Epithelial cell of prostate (primary cell): ENCODE measurements at regions not wholly inside any gene's neighbourhood (a gene's known extent, or its start where the extent isn't known, plus 50 kb on each side); places are given as distances from the start of the nearest gene placed in this dataset.
A peak's percentile ranks its signal among the peaks of the same experiment; 100 is the strongest.

Source experiments
- DNase-seq: peaks from one replicate; pipeline ENCODE4 v3.0.0-alpha.2; 2011; ENCODE audit warnings: low read depth, low spot score
- H3K27ac ChIP-seq: fragments of 450-650 bp; 2 replicates; pipeline ENCODE4 v1.5.1; 2017; ENCODE audit warnings: mild to moderate bottlenecking

DNA sequence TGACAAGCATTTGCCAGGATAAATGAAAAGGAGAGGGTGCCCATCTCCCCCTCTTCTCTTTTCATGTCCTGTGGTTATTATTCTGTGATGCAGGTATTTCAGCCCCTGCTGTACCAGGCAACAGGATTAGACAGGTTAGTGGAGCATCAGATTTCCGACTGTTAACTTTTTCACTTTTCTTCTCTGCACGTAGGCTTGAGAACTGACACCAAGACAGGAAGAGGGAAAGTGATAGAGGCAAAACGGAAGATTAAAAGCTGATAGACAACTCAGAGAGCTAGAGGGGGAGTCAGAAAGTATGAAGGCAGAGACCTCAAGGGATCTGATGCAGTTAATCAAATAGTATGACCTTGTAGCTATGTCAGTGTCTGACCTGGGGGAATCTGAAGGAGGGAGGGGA lies 132.8 kb downstream of the SOX9 start:
- DNase-seq, result no peak
- H3K27ac ChIP-seq, result no peak overlapping the region

DNA sequence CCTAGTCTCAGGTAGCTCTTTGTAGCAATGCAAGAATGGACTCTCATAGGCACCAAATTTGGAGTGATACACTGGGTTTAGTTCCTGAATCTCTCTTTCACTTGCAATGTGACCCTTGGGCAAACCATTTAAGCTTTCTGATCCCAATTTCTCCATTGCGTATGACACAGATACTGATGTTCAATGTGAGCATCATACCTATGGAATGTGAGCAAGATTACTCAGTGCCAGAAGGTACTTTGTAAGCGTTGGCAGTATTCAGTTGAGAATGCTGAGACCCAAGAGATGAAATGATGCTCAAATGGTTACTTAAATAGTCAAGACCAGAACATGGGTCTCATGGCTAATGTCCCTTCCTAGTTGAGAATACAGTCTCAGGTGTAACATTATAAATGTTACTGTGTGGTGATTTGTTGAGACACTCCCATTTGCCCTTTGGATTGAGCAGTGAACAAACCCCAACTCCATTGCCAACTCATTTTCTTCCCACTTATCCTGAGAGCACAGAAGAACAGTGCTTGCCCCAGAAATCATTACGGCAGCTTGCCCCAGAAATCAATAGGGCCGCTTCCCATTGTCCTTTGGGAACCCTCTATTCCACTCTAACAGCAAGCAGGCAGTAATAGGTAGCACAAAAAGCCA lies 134.1 kb downstream of the SOX9 start:
- DNase-seq, result no peak
- H3K27ac ChIP-seq, result no peak overlapping the region

DNA sequence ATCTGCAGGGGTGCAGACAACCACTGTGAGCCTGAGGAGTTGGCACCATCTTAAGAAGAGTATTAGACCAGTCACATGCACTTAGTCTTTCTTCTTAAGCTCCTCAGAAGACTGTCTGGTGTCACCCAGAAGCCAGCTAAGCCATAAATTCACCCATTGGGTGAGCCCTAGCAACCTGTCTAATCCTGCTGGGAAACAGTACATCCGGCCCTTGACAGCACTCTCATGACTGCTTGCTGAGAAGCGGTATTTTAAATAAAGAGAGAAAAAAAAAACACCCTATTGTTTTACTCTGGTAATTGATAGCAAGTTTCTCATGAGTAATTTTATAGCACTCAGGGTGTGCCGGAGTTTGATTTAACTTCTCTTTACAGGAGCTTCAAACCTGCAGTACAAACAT lies 134.7 kb downstream of the SOX9 start:
- DNase-seq, result no peak
- no peak overlapping the region for H3K27ac ChIP-seq

DNA sequence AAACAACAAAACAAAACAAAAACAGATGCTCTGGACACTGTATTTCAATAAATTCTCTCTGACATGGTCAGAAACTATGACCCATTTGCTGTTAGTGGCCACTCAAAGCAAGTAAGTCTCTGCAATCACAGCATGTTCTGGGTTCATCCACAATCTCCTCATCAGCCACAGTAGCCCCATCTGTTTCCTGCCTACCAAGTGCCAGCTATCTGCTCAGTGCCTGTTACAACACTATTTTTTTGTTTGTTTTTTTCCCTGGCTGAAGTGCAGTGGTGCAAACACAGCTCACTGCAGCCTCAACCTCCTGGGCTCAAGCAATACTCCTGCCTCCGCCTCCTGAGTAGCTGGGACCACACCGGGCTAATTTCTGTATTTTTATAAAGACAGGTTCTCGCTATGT lies 137.9 kb downstream of the SOX9 start:
- H3K27ac ChIP-seq, result no peak overlapping the region
- DNase-seq, result no peak

DNA sequence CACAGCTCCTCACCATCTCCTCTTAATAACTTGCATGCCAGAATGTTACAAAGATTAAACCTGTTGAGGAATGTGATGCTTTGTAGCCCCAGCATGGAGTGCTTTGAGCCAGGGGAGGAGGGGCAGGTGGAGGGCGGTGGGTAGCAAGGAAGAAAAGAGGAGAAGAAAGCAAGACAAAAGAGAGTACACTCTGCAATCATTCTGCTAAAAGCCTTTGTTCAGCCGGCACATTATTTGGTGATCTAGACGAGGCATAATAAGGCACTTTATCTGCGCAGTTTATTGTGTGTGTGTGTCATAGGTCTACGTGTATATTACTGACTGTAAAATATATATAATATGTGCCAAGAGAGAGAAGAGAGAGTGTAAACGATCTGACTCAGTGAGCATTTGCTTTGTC lies 139.1 kb downstream of the SOX9 start:
- no peak for DNase-seq
- no peak overlapping the region for H3K27ac ChIP-seq

DNA sequence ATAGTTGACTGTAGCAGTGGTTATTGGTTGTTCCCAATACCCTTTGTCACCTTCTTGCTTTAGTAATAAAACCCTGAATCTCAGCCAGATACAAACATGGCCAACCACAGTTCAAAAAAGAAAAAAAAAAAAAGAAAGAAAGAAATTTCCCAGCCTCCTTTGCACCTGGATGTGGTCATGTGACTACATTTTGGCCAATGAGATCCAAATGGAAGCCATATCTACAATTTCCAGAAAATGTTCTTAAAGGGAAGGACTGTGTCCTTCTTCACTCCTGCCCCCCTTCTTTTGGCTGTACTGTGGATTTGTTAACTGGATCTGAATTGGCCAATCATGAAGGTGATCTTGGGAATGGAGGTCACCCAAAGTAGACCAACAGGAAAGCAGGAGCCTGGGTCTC lies 141.9 kb downstream of the SOX9 start:
- H3K27ac ChIP-seq, result no peak overlapping the region
- DNase-seq, result no peak

DNA sequence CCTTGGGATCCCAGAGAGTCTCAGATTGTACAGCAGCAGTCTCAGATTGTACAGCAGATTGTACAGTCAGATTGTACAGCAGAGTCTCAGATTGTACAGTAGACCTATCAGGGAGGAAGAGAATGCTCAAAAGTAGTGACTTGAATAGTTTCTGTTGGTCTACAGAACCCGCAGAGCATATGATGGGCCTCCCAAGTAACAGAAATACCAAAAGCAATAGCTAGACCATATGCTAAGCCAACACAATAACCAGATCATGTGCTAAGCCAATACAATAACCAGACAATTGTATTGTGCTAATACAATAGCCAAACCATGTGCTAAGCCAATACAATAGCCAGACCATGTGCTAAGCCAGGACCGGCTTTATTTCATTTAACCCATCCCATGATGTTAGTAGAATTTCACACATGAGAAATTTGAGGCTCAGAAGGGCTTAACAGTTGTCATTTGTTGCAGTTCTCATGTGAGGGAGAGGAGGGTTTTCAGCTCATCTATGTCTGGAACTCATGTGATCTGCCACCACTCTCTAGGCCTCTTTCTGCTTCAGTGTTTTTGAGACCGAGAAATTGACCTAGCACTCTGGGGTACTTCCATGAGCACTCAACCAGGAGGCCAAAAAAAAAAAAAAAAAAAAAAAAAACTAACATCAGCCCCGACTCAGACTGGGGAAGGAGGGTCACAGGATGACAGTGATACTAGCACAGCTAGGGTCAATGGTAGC lies 144.0 kb downstream of the SOX9 start:
- DNase-seq, result no peak
- H3K27ac ChIP-seq, result no peak overlapping the region

DNA sequence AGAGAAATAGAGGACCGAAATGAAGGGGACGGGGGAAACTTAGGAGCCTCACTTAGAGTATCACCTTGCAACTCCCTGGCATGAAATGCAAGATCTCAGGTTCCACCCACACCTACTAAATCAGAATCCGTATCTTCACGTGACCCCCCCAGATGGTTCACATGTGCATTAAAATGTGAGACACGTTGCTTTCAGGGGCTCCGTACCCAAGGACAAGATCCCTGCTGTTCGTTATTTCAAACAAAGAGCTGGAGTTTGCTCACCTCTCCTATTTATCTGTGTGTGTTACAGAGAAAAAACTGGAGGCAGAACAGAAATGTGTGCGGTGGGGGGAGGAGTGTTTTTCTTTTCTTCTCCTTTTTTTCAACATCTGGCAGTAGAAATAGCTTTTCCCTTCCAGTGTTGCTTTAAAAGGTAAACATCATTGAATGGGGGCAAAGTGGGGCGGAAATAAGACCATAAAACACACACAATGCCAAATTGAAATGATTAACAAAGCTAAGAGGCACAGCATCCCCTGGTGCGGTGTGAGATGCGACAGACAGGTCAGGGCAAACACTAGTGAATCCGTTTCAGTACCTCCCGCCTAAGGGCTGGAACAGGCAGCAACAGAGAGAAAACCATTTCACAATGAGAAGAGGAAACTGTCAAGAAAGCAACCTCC lies 145.4 kb downstream of the SOX9 start:
- no peak overlapping the region for H3K27ac ChIP-seq
- no peak for DNase-seq

DNA sequence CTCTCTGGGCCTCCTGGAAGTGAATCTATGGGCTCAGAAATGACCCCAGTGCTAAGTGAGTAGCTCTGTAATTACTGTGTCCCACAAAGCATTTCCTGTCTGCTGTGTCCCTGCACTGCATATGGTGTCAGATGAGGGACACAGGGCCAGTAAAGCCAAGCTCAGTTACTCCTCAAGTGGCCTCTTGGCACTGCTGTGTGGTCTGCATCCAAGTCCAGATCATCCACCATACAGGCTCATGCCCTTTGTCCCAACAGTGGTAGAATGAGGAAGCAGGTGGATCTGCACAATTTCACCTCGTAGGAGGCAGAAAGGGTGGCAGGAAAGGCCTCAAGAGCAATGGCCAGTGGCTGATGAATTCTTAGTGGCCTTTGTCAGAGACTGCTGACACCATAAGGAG lies 146.8 kb downstream of the SOX9 start:
- H3K27ac ChIP-seq, result no peak overlapping the region
- no peak for DNase-seq

DNA sequence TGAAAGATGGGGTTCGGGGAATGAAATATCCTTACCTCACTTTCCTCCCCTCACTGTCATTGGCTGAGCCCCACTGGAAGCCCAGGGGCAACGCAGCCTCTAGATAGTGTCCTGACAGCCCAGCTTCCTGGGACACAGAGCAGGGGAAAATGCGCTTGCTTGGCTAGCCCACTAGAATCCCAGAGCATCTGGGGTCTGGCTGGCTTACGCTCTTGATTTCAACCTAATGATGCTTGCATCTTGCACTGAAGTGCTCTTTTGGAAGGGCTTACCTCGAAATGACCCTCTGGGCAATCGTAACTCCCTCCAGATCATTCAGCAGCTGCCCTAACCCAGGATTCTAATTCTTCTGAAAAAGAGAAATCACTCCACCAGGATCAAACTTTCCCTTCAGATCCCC lies 147.6 kb downstream of the SOX9 start:
- H3K27ac ChIP-seq, result no peak overlapping the region

DNA sequence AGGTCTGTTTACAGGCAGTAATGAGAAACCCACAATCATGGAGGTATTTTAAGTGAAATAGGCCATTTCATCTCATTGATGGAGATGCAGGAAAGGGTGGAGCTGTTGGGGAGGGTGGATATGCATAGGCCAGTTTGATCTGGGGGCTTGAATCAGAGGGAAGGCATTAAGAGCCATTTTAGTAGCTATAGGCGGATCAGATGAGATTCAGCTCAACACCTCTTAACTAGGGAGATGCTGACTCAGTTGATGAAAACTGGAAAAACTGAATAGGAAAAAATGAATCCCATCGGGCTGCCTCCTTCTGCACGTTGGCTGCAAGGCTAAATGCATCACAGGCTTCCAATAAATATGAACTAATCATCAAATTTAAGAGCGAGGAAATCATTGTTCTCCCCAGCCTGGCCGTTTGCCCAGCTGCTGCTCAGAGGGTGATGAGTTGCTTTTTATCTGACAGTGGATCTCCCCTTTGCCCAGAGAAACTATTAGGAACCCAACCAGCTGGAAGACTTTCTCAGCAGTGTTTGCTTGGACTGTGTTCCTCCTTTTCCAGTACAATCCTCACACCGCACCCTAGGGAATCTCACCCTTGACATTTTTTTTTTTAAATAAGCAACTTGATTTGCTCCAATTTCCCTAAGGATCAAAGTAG lies 149.6 kb downstream of the SOX9 start:
- H3K27ac ChIP-seq, result no peak overlapping the region
- peak; percentile 67 for DNase-seq

More for the DNA sequence above, 147.6 kb downstream of the SOX9 start:
- no peak for DNase-seq

DNA sequence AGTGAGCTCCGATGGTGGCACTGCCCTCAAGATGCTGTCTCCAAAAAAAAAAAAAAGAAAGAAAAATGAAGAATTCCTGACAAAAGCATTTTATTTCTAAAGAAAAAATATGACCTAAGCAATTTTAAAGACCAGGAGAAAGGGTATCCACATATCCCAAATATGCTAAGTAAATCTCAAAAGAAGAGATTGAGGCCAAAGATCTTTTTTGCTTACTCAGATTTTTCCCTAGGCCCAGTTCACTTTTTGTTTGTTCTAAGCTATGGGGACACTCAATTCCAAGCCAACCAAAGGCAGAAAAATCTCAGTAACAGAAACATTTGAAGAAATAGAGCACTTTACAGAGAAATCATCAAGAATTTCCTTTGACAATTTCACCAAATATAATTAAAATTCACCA lies 150.8 kb downstream of the SOX9 start:
- no peak for DNase-seq
- H3K27ac ChIP-seq, result no peak overlapping the region

DNA sequence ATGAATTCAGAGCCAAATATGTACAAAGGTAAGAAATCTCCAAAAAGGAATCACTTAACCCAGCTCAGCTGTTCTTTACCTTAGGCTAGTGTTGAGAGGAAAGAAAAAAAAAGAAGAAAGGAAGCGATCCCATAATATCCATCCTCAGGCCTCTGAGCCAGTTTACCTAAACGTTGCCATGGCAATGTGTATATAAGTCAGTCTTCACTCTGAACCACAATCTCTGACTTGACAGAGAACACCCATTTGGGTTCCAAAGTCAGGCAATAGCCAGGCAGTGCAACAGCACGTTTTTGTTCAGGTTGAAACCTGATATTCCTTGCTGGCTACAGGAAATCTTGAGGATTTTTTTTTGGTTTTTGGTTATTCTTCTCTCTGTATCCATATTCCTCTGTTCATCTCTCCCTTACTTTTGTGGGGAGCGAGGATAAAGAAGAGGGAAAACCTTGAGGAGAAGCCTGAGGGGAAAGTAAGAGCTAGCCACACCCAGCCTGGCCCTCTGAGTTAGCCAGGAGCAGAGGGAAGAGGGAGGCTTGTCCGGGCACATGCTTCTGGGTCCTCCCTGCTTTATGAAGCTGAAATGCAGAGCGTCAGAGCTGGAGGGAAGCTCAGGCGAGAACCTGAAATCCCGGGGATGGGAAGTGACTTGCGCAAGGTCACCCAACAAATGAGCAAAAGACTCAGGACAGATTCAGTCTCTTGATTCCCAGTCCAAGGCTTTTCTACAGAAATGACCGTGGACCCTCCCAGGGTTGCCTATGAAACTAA lies 152.7 kb downstream of the SOX9 start:
- DNase-seq, result peak; percentile 69

DNA sequence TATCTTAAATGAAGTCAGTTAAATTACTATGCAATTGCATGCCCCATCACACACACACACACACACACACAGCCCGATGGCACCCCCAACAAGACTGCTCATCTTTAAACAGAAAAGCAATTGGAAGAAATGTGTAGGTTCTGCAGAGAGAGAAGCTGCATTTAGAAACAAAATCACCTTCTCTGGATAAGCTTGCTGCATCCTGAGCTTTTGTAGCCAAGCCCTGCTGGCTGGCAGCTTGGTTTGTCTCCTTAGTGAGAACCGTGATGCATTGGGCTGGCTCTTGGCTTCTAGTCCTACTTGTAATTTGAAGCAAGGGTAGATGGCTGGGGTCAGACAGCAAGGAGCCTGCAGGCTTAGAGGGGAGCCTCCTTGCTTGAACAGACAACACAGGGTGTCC lies 153.8 kb downstream of the SOX9 start:
- no peak overlapping the region for H3K27ac ChIP-seq
- no peak for DNase-seq

More for the DNA sequence above, 152.7 kb downstream of the SOX9 start:
- peak overlapping the region; percentile 55 for H3K27ac ChIP-seq

DNA sequence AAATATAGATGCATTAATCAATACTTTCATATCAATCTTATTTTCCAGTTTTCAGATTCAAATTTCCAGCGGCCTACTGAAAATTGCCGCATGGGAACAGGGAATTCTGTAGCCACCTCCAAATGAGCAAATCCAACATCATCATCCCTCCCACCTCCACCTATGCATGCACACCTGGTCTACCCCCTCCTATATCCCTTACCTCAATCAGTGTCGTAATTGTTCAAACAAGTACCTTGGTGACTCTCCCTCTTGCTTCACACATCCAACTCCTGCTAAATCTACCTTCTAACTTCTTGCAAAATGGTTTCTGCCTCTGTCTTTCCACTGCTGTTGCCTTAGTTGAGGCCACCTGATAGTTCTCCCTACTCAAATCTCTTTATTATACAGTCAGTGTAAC lies 160.1 kb downstream of the SOX9 start:
- no peak for DNase-seq
- no peak overlapping the region for H3K27ac ChIP-seq

DNA sequence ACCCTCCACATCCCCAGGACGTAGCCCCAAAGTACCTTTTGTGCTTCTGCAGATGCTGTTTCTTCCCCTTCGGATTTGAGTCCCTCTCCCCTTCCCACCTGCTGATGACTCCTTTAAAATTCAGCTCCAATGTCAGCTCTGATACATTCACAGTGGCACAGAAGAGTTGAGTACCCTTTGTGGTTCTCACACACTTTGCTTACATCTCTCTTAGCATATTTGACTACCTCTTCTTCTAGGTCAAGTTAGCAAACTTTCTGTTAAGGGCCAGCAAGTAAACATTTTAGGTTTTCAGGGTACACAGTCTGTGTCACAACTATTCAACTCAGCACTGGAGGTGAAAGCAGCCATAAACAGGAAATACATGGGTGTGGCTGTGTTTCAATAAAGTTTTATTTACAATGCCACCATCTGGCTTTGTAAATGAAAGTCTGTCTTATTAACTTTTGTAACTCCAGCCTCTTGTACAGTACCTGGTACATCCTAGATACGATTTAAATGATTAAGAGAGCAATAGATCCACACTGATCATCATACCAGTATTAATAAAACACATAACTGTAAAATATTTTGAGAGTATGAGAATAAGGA lies 161.7 kb downstream of the SOX9 start:
- H3K27ac ChIP-seq, result no peak overlapping the region
- DNase-seq, result no peak

DNA sequence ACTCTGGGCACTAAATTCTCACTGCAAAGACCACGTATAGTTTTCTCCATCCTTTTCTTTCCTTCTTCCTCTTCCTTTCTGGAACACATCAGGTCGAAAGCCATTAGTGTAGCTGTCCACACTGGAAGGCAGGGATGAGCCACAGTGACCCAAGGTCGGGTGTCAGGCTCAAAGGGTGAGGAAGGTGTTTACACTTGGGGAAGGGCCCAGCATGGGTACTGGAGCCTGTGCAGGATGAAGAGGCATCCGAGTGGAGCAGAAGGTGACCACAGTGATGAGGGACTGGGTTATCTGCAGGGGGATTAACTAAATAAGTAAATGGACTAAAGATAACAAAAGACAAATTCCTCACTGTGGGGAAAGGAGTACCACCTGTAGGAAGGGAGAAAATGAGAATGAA lies 164.0 kb downstream of the SOX9 start:
- no peak for DNase-seq
- no peak overlapping the region for H3K27ac ChIP-seq

DNA sequence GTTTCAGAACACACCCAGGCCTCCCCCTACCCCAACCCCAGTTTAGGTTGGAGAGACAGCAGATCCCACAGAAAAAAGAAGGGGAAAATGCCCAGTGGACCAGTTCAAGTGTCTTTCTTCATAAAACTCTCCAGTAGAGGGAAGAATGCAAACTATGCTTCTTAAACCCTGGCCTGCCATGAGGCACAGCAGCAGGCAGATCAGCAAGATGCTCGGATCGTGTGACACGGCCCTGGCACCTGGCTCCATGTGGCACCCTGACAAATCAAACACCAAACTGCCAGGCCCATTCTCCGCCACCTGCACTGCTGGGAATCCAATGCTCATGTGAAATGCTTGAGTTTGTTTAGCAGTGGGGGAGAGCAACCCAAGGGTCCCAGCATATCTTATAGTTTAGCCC lies 166.8 kb downstream of the SOX9 start:
- H3K27ac ChIP-seq, result no peak overlapping the region
- no peak for DNase-seq

DNA sequence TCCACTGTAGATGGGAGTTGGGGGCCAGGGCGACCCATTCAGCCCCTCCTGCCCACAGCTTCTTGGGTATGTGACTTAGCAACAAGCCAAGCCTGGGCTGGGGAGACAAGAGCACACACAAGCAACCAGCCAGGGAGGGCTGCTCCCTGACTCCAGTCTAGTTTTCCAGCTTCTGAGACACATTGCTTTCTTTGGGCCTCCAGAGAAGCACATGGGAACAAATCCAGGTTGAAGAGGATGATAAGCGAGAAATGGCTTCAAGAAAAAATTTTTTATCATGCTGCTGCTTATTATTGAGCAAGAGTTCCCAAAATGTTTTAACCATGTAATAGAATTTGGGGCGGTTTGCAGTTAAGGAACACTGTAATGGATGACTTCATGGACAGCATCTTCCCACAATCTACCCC lies 173.7 kb downstream of the SOX9 start:
- no peak overlapping the region for H3K27ac ChIP-seq
- DNase-seq, result no peak

DNA sequence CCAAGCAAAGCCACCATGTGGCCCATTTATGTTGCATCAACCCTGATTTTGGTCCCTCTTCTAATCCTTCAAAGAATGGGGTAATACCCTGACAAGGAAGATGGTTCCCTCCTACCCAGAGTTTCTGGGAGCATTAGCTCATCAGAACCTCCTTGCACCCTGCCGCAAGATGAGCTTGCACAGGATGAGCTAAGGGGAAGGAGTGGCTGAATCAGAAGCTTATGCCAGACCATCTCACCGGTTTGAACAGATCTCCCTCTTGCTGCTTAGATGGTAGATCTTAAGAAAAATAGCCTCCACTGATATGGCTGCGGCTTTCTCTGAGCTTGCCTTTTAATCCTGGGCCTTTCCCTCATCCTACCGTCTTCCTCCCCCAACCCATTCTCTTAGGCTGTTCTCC lies 175.1 kb downstream of the SOX9 start:
- no peak for DNase-seq

More for the DNA sequence above, 175.1 kb downstream of the SOX9 start:
- no peak overlapping the region for H3K27ac ChIP-seq
